NCI-H524 treated with DMSO at 0.1 percent for 48 hours (cell line): ENCODE measurements at regions not wholly inside any gene's neighbourhood (a gene's known extent, or its start where the extent isn't known, plus 50 kb on each side); places are given as distances from the start of the nearest gene placed in this dataset.

Source experiments
- DNase-seq: peaks from one replicate; lab custom pipeline; 2025; lab: John Stamatoyannopoulos, UW

DNA sequence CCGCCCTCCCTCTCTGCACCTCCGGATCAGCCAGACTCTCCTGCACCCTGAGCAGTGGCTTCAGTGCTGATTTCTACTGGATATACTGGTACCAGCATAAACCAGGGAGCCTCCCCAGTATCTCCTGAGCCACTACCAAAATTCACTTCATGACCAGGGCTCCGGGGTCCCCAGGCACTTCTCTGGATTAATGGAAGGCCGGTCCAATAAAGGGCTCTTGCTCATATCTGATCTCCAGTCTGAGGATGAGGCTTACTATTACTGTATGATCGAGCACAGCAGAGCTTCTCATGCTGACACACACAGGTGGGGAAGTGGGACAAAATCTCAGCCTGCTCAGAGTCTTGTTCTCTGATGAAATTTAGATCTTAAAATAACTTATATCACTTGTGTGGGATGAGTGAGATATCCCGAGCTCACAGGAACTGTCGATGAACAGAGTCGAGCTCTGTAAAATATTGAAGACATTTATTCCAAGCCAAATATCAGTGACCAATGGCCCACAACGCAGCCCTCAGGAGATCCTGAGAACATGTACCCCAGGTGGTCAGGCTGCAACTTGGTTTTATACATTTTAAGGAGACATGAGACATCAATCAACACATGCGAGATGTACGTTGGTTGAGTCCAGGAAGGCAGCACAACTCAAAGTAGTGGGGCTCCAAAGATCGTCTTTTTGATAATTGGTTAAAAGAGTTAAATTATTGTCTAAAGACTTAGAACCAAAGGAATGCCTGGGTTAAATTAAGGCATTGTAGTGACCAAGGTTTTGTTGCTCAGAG, 93.0 kb upstream of the TOP3B start:
- no peak for DNase-seq

DNA sequence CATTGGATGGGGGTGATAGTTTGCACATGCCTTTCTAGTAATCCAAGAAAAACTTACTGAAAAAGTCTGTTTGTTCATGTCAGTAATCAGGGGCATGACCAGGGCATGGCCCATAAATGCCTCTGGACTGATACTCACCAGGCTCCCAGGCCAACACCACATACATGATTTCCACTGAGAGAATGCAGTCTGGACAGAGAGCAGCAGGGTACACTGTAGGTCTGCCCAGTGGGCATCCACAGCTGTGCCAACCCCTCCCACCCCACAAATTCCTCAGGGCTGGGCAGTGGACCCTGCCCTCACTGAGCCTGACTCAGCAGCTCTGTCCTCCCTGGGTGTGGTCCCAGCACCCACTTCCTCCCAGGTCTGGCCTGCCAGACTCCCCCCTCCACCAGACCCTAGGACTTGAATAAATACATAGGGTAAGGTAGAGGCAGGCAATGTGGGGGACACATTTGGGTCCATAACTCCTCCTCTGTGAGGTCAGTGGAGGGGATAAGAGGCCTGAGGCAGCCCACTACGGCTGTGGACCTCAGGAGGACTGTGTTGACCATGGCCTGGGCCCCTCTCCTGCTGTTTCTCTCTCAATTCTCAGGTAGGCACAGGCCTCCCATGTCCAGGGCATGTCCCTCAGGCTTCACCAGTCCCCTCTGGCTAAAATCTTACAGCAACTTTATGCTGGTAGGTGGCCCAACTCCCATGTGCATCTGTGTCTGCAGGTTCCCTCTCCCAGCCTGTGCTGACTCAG, 92.2 kb upstream of the TOP3B start:
- no peak for DNase-seq

DNA sequence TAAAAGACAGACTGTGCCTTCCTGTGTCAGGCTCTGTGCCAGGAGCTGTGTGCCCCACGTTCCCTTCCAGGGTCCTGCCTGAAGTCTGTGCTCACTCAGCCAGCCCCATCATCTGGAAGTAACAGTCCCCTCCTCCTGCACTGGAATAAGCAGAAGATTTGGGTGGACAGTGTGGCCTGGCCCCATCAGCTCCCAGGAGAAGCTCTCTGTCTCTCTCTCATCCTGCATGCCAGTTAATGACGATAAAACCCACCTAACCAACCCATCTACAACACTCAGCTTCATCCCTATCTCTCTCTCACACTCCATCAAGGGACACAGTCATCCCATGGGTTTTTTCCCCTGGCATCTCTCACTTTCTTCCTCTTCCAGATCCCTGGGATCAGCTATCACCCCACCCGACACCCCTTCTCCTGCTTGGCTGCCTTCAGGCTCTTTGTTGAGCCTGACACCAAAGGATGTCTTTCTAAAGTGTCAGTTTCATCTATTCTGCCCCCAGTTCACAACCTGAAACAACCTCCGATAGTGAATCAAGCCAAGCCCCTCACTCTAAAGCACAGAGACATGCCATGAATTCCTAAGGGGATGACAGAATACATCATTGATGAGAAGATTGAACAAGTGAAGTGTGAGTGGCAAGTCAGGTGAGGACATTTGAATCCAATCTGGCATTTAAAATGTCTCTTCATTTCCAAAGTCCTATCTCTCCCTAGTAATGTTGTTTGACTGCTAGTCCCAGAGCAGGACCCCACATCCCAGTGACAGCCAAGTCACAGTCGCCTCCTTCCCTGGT, 91.4 kb upstream of the TOP3B start:
- DNase-seq: no peak

DNA sequence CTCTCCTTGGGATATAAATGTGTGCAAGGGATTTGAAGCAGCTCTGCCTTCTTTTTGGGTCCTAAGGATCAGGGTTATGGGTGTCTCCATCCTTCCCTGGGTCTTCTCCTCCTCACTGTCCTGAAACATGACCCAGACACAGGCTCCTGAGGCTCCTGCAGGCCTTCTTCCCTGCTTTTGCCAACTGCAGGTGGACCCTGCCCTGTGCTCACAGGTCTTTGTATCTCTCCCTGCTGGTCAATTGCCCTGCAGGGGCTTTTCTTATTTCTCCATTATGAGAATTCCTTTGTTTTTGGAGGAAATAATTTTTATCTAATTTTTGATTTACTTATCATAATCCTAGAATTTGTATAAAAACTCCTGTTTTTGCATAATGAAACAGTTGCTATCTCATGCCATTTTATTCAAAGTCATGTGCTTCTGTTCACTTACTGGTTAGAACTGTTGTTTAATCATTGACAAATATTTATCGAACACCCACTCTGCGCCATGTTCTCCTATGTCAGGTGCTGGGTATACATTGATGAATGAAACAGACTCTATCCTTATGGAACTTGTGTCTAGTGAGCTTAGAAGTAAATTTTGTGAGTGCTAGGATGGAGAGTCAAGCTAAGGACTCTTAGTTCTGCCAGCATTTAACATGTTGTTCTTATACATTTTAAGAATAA, 89.7 kb upstream of the TOP3B start:
- no peak for DNase-seq

DNA sequence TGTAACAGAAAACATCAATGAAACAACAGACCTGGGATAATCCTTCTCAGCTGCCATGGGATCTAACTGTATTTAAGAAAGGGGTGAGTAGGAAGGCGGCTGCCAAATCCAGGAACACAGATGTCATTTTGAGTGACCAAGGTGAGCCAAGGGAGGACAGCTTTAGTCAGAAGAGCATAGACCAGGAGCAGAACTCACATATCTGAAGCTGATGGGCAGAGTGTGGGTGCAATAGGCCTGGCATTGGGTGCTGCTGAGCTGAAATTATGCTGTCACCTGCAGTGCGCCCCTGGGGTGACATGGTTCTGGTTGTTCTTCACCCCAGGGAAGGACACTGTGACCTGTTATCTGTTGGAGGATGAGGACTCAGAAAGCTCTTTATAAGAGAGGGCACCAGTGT, 88.9 kb upstream of the TOP3B start:
- DNase-seq: no peak

DNA sequence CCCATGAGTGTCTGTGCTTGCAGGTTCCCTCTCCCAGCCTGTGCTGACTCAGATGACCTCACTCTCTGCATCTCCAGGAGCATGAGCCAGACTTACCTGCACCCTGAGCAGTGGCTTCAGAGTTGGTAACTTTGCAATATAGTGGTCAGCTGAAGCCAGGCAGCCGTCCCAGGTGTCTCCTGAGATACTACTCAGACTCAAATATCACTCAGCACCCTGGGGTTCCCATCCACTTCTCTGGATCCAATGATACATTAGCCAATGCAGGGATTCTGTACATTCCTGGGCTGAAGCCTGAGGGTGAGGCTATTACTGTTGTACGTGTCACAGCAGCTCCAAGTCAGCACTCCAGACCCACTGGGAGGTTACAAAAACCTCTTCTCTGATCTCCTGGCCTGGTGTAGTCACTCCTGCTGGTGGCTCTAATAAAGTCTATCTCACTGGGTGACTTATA, 87.8 kb upstream of the TOP3B start:
- no peak for DNase-seq

DNA sequence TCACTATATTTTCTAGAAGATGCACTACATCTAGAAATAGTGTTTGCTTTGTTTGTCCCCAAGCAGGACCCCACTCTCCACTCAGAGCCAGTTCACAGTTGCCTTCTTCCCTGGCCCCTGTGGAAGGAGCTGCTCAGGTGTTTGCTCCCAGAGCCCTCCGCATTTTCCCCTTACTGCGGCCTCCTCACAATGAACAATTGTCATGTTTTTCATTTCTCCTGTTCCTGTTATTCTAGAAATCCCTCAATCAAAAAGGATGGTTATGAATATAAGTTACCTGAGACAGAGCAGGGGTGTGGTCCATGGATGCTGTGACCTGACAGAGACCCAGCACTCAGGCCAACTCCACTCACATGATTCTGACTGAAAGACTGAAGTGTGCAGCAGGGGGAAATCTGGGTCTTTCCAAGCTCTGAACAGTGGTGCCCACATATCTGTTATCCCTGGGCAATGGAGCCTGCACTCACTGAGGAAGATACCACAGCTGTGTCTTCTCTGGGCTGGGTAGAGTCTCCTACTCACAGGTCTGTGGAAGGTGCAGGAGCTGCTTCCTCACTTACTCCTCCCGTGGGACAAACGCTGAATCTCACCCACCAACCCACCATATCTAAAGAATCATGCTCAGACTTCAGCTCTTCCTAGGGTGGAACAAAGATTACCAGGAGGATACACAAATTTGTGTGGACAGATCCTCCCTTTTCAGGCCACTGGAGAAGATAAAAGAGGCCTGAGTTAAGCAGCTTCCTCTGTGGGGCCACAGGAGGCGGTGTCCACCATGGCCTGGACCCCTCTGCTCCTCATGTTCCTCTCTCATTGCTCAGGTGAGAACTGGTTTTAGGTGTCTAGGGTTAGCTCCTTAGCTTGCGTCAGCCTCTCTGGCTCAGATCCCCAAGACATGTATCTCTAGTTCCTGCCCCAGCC, 87.1 kb upstream of the TOP3B start:
- DNase-seq: no peak

DNA sequence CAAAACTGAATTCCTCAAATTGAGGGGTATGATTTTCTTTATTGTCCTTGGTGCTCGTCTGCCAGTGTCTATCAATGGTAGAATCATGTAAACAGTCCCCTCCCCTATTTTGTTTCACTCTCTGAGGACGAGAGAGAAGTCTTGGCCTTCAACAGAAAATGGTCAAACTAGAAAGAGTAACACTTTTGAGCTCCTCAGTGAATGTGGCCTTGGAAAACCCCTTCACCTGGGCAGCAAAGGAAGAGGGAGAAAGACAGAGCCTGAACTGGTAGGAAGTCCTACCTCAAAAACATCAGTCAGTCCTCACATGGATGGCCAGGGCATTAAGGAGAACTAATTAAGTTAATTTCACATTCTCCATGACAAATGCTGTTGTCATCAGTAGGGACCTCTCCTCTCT, 86.1 kb upstream of the TOP3B start:
- no peak for DNase-seq

DNA sequence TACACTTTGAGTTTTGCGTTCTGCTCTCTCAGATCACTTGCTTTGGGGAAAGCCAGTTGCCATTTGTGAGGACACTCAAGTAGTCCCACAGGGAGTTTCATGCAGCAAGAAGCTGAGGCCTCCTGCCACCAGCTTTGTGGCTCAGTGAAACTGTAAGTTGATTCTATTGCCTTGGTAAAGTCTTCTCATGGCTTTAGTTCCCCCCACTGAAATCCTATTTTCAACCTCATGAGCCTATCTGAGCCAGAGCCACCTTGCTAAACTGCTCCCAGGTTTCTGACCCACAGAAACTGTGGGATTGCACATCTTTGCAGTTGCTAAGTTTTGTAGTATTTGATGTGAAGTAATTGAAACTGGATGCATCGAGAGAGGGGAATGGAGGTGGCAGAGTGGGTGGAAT, 85.4 kb upstream of the TOP3B start:
- no peak for DNase-seq

DNA sequence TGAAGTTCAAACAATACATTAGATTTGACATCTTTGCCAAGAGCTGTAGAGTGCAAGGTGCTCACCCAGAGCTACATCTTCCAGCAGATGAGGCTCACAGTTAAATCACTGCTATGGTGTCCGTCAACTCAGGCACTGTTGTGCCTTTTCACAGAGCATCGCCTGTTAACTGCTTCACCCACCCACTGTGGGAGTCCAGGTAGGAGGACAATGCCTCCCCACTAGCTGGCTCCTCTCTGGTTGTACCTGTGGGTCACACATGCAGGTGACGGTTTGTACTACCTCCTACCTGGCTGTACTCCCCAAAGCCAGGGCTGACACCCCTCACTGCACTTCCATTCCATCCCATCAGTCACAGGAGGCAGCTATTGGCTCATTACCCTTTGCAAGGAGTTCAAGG, 84.6 kb upstream of the TOP3B start:
- no peak for DNase-seq

DNA sequence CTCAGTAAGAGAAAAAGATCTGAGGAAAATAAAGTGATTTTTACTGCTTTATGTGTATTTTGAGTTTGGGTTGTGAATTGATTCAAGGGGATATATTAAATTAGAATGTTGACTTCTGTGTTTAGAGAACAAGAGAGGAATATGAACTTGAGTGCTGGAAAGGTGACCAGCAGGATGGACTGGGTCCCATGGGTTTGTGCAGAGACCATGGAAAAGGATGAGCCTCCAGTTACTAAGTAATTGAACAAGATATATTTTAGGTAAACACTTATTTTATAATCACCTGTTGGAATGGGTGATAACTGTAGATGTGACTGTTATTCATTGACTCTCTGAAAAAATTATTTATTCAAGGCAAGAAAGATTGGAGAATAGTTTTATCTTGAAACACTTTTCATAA, 82.0 kb upstream of the TOP3B start:
- no peak for DNase-seq

DNA sequence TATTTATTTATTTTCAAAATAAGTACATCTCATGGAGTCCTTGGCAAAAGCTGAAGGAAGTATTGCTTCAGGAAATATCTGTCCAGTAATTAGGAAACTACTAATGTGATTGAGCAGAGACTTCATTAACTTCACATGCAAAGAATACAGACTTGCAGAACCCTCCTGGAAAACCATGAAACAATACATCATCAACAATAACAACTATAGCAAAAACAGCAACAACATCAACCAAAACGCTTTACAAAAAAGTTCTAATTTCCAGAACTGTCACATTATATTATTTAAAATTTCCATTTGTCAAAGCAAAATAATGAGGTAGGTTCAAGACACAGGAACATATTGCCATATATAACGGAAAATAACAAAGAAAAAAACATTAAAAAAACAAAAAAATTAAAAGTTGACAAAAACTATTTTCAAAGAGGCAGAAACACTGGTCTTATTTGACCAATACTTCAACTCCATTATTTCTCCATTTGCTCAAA, 79.8 kb upstream of the TOP3B start:
- DNase-seq: no peak

DNA sequence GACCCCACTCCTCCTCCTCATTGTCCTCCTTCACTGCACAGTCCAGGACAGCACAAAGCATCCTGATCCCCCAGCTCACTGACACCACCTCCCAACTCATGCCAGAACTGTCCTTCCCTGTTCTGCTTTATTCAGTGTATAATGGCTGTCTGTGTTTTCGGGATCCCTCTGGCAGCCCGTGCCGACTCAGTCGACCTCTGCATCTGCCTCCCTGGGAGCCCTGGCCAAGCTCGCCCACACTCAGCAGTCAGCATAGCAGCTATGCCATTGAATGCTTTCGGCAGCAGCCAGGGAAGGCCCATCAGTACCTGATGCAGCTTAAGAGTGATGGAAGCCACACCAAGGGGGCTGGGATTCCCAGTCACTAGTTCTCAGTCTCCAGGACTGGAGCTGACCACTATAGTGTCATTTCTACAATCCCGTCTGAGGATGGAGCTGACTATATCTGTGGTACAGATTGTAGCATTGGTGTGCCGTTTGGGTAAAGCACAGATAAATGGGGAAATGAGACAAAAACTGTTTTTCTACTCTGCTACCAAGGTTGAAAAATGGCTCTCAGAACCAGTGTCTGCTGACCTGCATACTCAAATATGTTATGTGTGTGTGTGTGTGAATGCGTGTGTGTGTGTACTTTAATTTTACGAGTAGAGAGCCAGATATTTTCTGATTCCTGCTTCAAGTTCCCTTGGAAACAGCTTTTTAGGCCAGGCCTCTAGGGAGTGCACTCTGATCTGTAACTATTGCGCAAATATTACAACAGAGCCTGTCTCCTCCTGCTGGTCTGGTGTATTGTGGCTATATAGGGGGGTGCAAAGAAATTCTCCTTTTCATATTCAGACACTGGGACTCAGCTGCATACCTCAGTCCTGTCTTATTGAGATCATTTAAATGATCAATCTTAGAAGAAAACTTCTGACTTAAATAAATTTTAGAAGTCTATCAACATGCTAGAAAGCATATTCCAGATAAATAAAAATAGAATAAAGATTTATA, 78.8 kb upstream of the TOP3B start:
- no peak for DNase-seq

DNA sequence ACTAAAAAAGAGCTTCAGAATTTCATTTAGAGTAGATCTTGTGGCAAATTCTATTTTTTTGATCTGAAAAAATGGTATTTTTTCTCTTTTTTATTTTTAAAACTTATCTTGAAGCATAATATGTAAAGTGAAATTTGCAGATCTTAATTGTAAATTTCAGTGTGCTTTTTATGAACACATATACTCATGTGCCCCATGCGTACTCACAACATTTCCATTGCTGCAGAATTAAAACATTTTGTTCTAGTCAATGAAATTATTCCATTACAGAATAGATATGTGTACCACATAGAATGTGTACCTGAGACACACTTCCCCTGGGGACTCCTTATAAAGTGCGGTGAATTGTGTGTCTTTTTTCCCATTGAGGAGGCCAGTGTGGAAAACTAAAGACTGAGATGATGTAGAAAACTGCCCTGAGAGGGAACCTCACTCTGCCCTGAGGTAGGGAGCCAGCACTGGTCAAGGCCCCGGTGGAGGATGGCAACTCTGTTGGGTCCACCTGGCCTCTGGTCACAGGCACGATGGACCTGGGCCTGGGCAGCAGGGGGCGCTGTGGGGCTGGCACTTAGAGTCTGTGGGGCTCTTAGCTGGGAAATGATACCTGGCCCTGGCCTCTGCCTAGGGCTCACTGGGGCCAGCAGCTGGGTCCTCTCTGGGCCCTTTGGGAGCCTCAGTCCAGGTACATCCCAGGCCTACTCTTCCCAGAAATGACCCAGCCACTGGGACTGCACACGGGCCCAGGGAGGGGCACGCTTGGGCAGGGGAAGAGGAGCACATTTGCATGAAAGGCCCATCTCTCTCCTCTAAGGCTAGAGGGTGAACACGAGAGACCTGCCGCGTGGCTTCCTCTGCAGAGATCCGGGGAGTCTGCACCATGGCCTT, 77.9 kb upstream of the TOP3B start:
- DNase-seq: no peak

DNA sequence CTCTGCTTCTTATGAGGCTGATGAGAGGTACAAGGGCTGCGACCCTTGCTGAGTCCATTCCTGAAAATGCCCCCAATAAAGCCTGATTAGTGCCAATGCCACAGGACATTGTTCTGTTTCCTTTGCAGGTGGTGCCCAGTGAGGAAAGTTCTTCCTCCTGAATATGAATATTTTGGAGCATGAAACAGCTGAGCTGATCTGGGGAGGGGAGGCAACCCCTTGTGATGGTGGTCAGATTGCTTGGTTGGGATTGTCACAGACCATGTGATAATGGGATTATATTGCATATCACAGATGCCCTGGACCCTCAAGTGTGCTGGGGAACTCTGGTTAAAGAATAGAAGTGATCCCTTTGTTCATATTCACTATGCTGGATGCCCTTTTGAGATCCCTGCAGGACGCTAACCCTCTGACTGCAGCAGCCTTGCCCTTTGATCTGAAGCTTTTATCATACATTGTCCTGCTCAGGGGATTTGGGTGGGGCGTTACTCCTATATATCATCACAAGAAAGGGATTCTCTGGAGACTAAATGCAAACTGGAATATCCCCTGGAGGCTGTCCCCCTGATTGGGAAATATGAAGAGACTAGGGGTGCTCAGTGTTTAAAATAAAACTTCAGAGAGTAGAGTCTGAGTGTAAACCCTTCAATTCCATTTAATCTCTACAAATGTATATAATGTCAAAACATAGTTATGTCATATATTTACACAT, 76.9 kb upstream of the TOP3B start:
- no peak for DNase-seq

DNA sequence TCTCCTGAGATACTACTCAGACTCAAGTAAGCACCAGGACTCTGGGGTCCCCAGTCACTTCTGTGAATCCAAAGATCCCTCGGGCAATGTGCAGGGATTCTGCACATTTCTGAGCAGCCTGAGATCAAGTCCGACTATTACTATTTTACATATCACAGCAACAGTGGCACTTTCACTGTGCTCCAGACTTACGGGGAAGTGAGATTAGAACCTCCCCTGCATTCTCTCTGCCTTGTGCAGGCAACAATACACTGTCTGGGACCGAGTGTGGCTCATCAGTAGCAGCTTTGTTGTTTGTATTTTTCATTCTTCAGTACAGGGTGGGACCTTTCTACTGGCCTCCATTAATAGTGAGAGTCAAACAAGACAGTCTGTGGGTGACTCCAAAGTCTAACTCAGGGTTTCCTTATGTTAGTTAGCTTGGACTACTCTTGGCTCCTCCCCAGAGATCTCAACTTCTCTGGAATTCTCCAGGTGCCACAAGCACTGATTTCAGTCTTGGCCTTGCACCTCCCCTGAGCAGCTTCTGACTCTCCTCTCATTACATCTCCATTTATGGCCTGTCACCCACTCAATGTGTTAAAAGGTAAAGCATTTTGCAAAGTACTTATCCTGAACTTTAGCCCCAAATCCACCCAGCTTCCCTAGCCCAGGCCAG, 76.2 kb upstream of the TOP3B start:
- DNase-seq: no peak

DNA sequence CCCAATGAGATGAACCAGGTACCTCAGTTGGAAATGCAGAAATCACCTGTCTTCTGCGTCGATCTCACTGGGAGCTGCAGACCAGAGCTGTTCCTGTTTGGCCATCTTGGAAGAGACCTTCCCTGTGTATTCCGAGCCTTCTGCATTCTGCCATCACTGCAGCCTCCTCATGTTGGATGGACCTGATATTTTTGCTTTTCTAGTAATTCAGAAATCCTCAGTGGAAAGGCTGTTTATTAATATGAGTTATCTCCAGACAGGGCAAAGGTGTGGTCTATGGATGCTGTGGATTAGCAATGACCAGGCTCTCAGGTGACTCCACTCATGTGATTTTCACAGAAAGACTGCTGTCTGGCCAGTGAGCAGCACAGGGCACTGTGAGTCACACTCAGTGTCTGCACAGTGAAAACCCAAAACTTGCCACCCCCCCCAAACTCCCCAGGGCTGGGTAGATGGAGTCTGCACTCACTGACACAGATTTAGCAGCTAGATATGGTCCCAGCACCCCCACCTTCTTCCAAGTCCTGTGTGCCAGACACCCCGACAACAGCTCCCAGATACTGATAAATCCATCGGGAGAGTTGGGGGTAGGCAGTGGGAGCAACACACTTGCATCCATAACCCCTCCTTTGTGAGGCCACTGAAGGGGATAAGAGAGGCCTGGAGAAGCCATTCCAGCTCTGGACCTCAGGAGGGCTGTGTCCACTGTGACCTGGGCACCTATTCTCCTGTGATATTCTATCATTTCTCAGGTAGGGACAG, 75.2 kb upstream of the TOP3B start:
- DNase-seq: no peak
